Esophagus squamous epithelium (tissue), 5 donors: ENCODE measurements at regions not wholly inside any gene's neighbourhood (a gene's known extent, or its start where the extent isn't known, plus 50 kb on each side); places are given as distances from the start of the nearest gene placed in this dataset.

Source experiments
- DNase-seq: peaks from one replicate; lab custom pipeline; 2025; lab: John Stamatoyannopoulos, UW
- H3K27ac ChIP-seq, 4 donors: fragments of 200-600 bp; sonication (generic); one replicate each; pipeline ENCODE4 v1.5.1; 2016 to 2019; ENCODE audit warnings: mild to moderate bottlenecking in 1 of 4
- H3K27me3 ChIP-seq, 4 donors: fragments of 200-600 bp; sonication (generic); 1 replicate in 3 of 4; 2 replicates in 1 of 4; pipeline versions ENCODE4 v1.5.1 to v1.6.0; 2017 to 2021; ENCODE audit warnings: antibody characterized with exemption in 1 of 4
- H3K36me3 ChIP-seq, 3 donors: fragments of 200-600 bp; sonication (generic); one replicate each; pipeline ENCODE4 v1.5.1; 2016 to 2019
- H3K4me1 ChIP-seq, 3 donors: fragments of 200-600 bp; sonication (generic); one replicate each; pipeline ENCODE4 v1.5.1; 2017 to 2019
- H3K4me3 ChIP-seq, 4 donors: fragments of 200-600 bp; sonication (generic); 1 replicate in 3 of 4; 2 replicates in 1 of 4; pipeline ENCODE4 v1.5.1; 2016 to 2019; ENCODE audit warnings: mild to moderate bottlenecking in 2 of 4, moderate library complexity in 1 of 4
- H3K9me3 ChIP-seq, 3 donors: fragments of 200-600 bp; sonication (generic); one replicate each; pipeline ENCODE4 v1.5.1; 2016 to 2019
- POLR2A ChIP-seq, 4 donors: fragments of 450-650 bp; IDR thresholded peaks; one replicate each; pipeline ENCODE4 v1.6.1; 2017; ENCODE audit warnings: antibody characterized with exemption in 4 of 4, mild to moderate bottlenecking in 4 of 4, moderate library complexity in 3 of 4
- WGBS, 2 donors: methylation state at CpG; one replicate each; pipeline ENCODE4 v1.1.5; 2018; 5-methylcytosine and 5-hydroxymethylcytosine counted together
- intact Hi-C: fragments of 100-400 bp; cut with DNase I; formaldehyde crosslinking; loops from one replicate; pipeline ENCODE4 v1.15.0; 2022
- TF ChIP-seq, protein P1 (sequence below), 6 experiments: fragments of 450-650 bp in 4 of 6; fragments of 200-600 bp in 2 of 6; sonication (generic) in 2 of 6; IDR thresholded peaks; one replicate each; pipeline ENCODE4 v1.5.1; 2016 to 2019; ENCODE audit warnings: antibody characterized with exemption in 6 of 6, mild to moderate bottlenecking in 4 of 6, moderate library complexity in 4 of 6
- donor health status: DM: yes; HTN: yes; CAD: no.

DNA sequence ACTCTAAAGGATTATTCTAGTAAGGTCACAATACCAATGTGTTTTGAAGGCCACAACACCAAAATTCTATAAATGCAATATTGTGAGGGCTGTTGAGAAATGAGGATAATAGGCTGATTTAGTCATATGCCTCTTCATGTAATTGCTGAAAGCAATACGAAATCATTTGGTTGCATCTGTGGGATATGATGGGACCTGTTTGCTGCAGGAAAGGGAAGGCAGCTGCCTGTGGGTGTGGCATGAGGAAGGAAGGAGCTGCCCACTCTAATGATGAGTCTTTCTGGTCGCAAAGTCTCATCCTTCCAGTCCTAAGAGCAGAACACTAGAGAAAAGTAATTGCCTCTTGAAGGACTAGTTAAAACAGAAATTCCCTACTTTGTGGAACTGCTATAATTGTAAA, 245.3 kb upstream of the ZPLD1 start:
- intact Hi-C loops: no loop called here
- 26 to 41% methylated on average over 2 of the region's 2 CpGs for WGBS, 2 donors
- Histone ChIP-seq H3K27me3 (no peaks in the 10 kb centered on the region), H3K4me3 (no peak overlapping the region), H3K36me3 (no peaks in the 10 kb centered on the region), H3K27ac (peak overlapping the region in 1 of 4 donors; percentile 59), H3K4me1 (peaks cover 0 to 25% (median 0%) of the 10 kb centered on the region in 3 donors), H3K9me3 (no peaks in the 10 kb centered on the region)
- no peak for TF ChIP-seq POLR2A (IDR thresholded peaks at IDR 0.05)
- TF ChIP-seq, protein P1, sequence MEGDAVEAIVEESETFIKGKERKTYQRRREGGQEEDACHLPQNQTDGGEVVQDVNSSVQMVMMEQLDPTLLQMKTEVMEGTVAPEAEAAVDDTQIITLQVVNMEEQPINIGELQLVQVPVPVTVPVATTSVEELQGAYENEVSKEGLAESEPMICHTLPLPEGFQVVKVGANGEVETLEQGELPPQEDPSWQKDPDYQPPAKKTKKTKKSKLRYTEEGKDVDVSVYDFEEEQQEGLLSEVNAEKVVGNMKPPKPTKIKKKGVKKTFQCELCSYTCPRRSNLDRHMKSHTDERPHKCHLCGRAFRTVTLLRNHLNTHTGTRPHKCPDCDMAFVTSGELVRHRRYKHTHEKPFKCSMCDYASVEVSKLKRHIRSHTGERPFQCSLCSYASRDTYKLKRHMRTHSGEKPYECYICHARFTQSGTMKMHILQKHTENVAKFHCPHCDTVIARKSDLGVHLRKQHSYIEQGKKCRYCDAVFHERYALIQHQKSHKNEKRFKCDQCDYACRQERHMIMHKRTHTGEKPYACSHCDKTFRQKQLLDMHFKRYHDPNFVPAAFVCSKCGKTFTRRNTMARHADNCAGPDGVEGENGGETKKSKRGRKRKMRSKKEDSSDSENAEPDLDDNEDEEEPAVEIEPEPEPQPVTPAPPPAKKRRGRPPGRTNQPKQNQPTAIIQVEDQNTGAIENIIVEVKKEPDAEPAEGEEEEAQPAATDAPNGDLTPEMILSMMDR (IDR thresholded peaks at IDR 0.05): no peak
- no peak for DNase-seq

DNA sequence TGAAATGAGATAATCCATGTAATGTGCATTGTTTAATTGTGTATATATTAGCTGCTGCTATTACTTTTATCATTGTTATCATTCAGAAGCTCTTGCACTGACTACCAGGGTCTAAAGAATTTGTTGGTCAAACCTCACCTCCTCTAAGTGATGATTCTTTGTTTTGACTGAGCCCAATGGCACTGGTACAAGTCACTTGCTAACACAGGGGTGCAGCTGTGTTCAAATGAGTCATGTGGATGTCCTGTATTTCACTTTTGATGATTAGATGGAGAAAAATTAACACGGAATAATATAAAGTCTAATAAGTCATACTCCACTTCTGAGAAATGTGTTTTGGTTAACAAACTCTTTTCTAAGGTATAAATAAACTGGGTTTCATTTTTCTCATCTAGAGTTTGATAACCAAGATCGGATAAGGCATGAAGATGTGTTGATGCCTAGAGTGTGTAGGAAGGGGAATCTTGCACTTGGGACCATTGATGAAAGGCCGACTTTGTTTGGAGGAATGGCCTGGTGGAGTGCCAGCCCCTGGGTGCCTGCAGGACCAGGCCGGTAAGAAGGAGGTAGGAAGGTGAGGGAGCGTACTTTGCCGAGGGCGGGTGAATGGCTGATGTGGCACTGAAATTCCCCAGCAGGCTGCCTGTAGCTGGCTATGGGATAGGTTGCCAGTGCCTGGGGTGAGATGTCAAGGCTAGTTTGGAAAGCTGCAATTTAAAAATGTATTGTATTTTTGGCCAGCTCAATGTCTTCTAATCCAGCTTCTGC, 244.7 kb upstream of the ZPLD1 start:
- intact Hi-C loops: no loop called here

DNA sequence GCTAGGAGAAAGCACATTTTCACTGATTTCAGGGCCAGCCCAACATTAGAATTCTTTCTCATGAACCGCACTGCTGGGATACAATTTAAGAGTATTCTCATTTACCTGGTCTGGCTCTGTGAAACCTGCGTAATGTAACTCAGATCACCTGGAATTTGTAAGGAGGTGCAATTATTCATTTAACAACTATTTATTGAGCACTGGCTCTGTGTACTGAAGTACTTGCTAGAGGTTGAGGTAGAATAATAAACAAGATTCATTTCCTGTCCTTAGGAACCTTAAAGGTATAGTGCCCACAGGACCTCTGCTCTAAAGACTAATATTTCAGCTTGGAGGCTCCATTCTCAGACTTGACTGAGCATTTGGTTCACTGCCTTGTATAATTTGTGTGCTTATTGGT, 242.2 kb upstream of the ZPLD1 start:
- H3K36me3 ChIP-seq: no peaks in the 10 kb centered on the region
- no peak overlapping the region for H3K27ac ChIP-seq
- no peaks in the 10 kb centered on the region for H3K9me3 ChIP-seq
- H3K4me3 ChIP-seq: no peak overlapping the region
- intact Hi-C loops: no loop called here
- DNase-seq: no peak
- WGBS, 2 donors: 97 to 100% methylated on average over 2 of the region's 2 CpGs
- peaks cover 0 to 40% (median 0%) of the 10 kb centered on the region in 3 donors for H3K4me1 ChIP-seq
- TF ChIP-seq POLR2A (IDR thresholded peaks at IDR 0.05): no peak
- TF ChIP-seq, protein P1 (IDR thresholded peaks at IDR 0.05): no peak
- H3K27me3 ChIP-seq: no peaks in the 10 kb centered on the region

More for the DNA sequence above, 244.7 kb upstream of the ZPLD1 start:
- WGBS, 2 donors: 27 to 54% methylated on average over 7 of the region's 7 CpGs
- TF ChIP-seq, protein P1 (IDR thresholded peaks at IDR 0.05): no peak
- no peak for TF ChIP-seq POLR2A (IDR thresholded peaks at IDR 0.05)
- no peaks in the 10 kb centered on the region for H3K36me3 ChIP-seq
- no peak for DNase-seq
- no peaks in the 10 kb centered on the region for H3K27me3 ChIP-seq
- peak overlapping the region; percentile 4 to 61 (median 54) for H3K27ac ChIP-seq
- H3K4me1 ChIP-seq: peaks cover 0 to 30% (median 0%) of the 10 kb centered on the region in 3 donors
- no peaks in the 10 kb centered on the region for H3K9me3 ChIP-seq
- H3K4me3 ChIP-seq: no peak overlapping the region

DNA sequence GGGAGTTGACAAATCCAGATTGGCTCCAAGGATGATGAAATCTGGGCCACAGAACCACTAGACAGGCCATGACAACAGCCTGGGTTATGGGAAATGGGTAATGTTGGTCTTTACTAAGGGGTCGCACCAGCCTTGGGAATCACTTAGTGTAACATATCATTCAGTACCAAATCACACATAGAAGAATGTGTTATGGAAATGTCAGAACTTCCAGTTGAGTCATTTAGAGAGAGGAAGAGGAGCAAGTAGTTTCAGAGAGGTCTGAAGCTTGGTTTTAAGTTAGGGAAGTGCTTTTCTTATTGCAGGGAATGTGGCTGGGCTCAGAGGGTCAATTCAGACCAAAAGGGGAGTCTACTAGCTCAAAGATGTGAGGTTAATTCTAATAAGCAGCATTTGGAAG, 241.6 kb upstream of the ZPLD1 start:
- Histone ChIP-seq H3K36me3 (no peaks in the 10 kb centered on the region), H3K9me3 (no peaks in the 10 kb centered on the region), H3K27me3 (no peaks in the 10 kb centered on the region), H3K27ac (no peak overlapping the region), H3K4me3 (no peak overlapping the region), H3K4me1 (peaks cover 0 to 40% (median 0%) of the 10 kb centered on the region in 3 donors)
- TF ChIP-seq, protein P1 (IDR thresholded peaks at IDR 0.05): no peak
- no peak for TF ChIP-seq POLR2A (IDR thresholded peaks at IDR 0.05)
- intact Hi-C loops: no loop called here
- no peak for DNase-seq
- 89 to 100% methylated on average over 1 of the region's 1 CpG for WGBS, 2 donors

DNA sequence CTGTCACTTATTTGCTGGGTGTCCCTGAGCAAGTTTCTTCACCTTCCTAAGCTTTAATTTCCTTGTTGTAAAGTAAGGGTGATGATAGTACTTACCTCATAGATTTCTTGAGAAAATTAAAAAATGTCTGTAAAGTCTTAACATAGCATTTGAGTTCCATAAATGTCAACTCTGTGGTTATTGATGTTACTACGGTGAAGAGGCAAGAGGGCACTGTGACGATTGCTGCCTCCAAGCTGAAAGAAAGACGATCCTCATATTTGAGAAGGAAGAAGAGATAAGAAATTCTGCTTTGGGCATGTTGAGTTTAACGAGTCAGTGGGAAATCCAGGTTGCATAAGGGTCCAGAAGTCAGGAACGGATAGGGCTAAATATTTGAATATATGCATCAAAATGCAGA, 240.8 kb upstream of the ZPLD1 start:
- TF ChIP-seq, protein P1 (IDR thresholded peaks at IDR 0.05): no peak
- no peak for TF ChIP-seq POLR2A (IDR thresholded peaks at IDR 0.05)
- Histone ChIP-seq H3K4me3 (no peak overlapping the region), H3K9me3 (no peaks in the 10 kb centered on the region), H3K36me3 (no peaks in the 10 kb centered on the region), H3K4me1 (peaks cover 0 to 40% (median 0%) of the 10 kb centered on the region in 3 donors), H3K27ac (no peak overlapping the region), H3K27me3 (no peaks in the 10 kb centered on the region)
- intact Hi-C loops: no loop called here
- WGBS, 2 donors: 88 to 89% methylated on average over 5 of the region's 5 CpGs
- no peak for DNase-seq
